ENCODE measurements at regions not wholly inside any gene's neighbourhood (a gene's known extent, or its start where the extent isn't known, plus 50 kb on each side); places are given as distances from the start of the nearest gene placed in this dataset.

- TF ChIP-seq YY1 (IDR thresholded peaks at IDR 0.05; ENCODE audit: insufficient read depth, insufficient read length), result no peak
- no peak for TF ChIP-seq ZNF274 (IDR thresholded peaks at IDR 0.05; ENCODE audit: low read depth, low read length)
Observed at GRCh38 chr3:160049038-160049437, 60.4 kb downstream of the IL12A start.

All from NT2/D1 (cell line).